HepG2 (cell line): ENCODE measurements at regions not wholly inside any gene's neighbourhood (a gene's known extent, or its start where the extent isn't known, plus 50 kb on each side); places are given as distances from the start of the nearest gene placed in this dataset.
"Not testable (repeated sequence)": the region's sequence is repeated elsewhere in the genome, so short reads cannot be mapped to it uniquely, and the experiment has no call there.

Experiments used
- ATAC-seq: fragments of 200-7000 bp; cut with Tn5 transposase; 3 replicates; pipeline ENCODE4 v1.9.1; 2020; ENCODE audit warnings: mild to moderate bottlenecking, moderate library complexity
- BruUV-seq: library from RNA; stranded (reverse); fragments of 400-500 nt; replicated peaks from 2 replicates; lab custom pipeline; 2021; lab: Mats Ljungman, UMichigan
- CTCF ChIA-PET: fragments of 300-600 bp; formaldehyde crosslinking; extraction: SDS; loops from one replicate; lab custom pipeline; 2021; ENCODE audit warnings: low total read pairs, inconsistent platforms, low intra/inter-chr PET ratio; lab: Yijun Ruan, JAX
- POLR2A ChIA-PET: fragments of 350-600 bp; sonication (Branson Sonifier 250); formaldehyde crosslinking; loops from one replicate; lab custom pipeline; 2020; ENCODE audit warnings: antibody characterized with exemption, inconsistent platforms; lab: Yijun Ruan, JAX
- DNase-seq: peaks from one replicate; pipeline ENCODE4 v3.0.0-alpha.2; 2015; ENCODE audit warnings: low spot score
- FAIRE-seq: peaks from 3 replicates; lab custom pipeline; 2011; peaks lifted over from hg19 to GRCh38; lab: Jason Lieb, UNC
- H2AFZ ChIP-seq: one replicate; pipeline ENCODE4 v1.6.1; 2011; ENCODE audit warnings: low read length, inconsistent platforms
- H3K27ac ChIP-seq: fragments of 300-600 bp; 3 replicates; pipeline ENCODE4 v1.8.0; 2011; ENCODE audit warnings: mixed run types, mild to moderate bottlenecking, mixed read lengths, low read length, inconsistent platforms; ENCODE audit not compliant: insufficient read depth; ENCODE audit errors: extremely low read length
- H3K27me3 ChIP-seq, 2 experiments: fragments of 200-600 bp in 1 of 2; 2 replicates in 1 of 2; 3 replicates in 1 of 2; pipeline versions ENCODE4 v1.6.0 to v1.8.0; 2011; ENCODE audit warnings: low read length in 2 of 2, mild to moderate bottlenecking in 2 of 2, moderate library complexity in 2 of 2, inconsistent platforms in 1 of 2; ENCODE audit not compliant: insufficient read depth in 2 of 2, control insufficient read depth in 1 of 2
- H3K36me3 ChIP-seq, 2 experiments: fragments of 200-600 bp in 1 of 2; replicated peaks in 1 of 2; 2 replicates in 1 of 2; 3 replicates in 1 of 2; pipeline versions ENCODE4 v1.5.1 to v1.8.0; 2011; ENCODE audit warnings: low read length in 2 of 2, inconsistent platforms in 1 of 2; ENCODE audit not compliant: insufficient read depth in 2 of 2, control insufficient read depth in 1 of 2
- H3K4me1 ChIP-seq: 2 replicates; pipeline ENCODE4 v1.5.1; 2012; ENCODE audit warnings: low read length, inconsistent platforms; ENCODE audit not compliant: insufficient read depth
- H3K4me2 ChIP-seq: 2 replicates; pipeline ENCODE4 v1.6.0; 2011; ENCODE audit warnings: low read depth, low read length, inconsistent platforms
- H3K4me3 ChIP-seq, 3 experiments: fragments of 200-600 bp in 1 of 3; sonication (generic), shearing (Covaris generic) in 1 of 3; replicated peaks in 1 of 3; 2 replicates each; pipeline ENCODE4 v1.5.1; 2011 to 2016; ENCODE audit warnings: low read length in 3 of 3, inconsistent platforms in 2 of 3, low read depth in 2 of 3, mild to moderate bottlenecking in 2 of 3, control low read depth in 1 of 3, mixed read lengths in 1 of 3; ENCODE audit not compliant: insufficient read depth in 1 of 3
- H3K79me2 ChIP-seq: one replicate; pipeline ENCODE4 v1.6.1; 2011; ENCODE audit warnings: low read length, inconsistent platforms; ENCODE audit not compliant: insufficient read depth
- H3K9ac ChIP-seq: 2 replicates; pipeline ENCODE4 v1.6.0; 2011; ENCODE audit warnings: mild to moderate bottlenecking, low read depth, low read length, inconsistent platforms; ENCODE audit not compliant: insufficient read depth
- H3K9me3 ChIP-seq: 2 replicates; pipeline ENCODE4 v1.5.1; 2012; ENCODE audit warnings: mild to moderate bottlenecking, low read length
- H4K20me1 ChIP-seq: 2 replicates; pipeline ENCODE4 v1.6.0; 2011; ENCODE audit warnings: inconsistent platforms, mild to moderate bottlenecking, low read length, moderate library complexity; ENCODE audit not compliant: insufficient read depth
- AHDC1 ChIP-seq: sonication (generic); formaldehyde crosslinking; IDR thresholded peaks from 2 replicates; pipeline ENCODE4 v1.5.1; 2020; ENCODE audit warnings: mild to moderate bottlenecking, missing genetic modification reagents, borderline replicate concordance
- FOSL2 ChIP-seq: sonication (generic); formaldehyde crosslinking; IDR thresholded peaks from 2 replicates; pipeline ENCODE4 v1.4.0; 2020; ENCODE audit warnings: missing genetic modification reagents
- SOX13 ChIP-seq, 3 experiments: fragments of 450-650 bp in 1 of 3; sonication (generic) in 1 of 3; formaldehyde crosslinking in 1 of 3; IDR thresholded peaks in 2 of 3; conservative IDR thresholded peaks in 1 of 3; 2 replicates each; pipeline versions ENCODE4 v1.5.0 to v1.6.1; 2016 to 2020; ENCODE audit warnings: antibody characterized with exemption in 1 of 3, mild to moderate bottlenecking in 1 of 3, missing compliant biosample characterization in 1 of 3, missing genetic modification reagents in 1 of 3, moderate library complexity in 1 of 3
- ZNF281 ChIP-seq: sonication (generic); formaldehyde crosslinking; IDR thresholded peaks from 2 replicates; pipeline ENCODE4 v1.4.0; 2020; ENCODE audit warnings: missing genetic modification reagents, borderline replicate concordance
- WGBS: methylation state at CpG from one replicate; pipeline ENCODE4 v1.1.6; 2017; ENCODE audit warnings: low lambda C conversion rate; 5-methylcytosine and 5-hydroxymethylcytosine counted together
- in situ Hi-C: cut with HindIII; loops from 2 replicates; pipeline ENCODE4 v1.10.0; 2017; ENCODE audit warnings: low pct_unique_long_range_greater_than_20kb; ENCODE audit not compliant: extremely low pct_ligation_motif_present
- intact Hi-C: fragments of 100-400 bp; cut with micrococcal nuclease; formaldehyde crosslinking; loops from one replicate; pipeline ENCODE4 v1.10.0; 2022; ENCODE audit not compliant: unreplicated experiment
- TF ChIP-seq, protein P1 (sequence below): IDR thresholded peaks from 2 replicates; pipeline ENCODE4 v1.4.0; 2020; ENCODE audit warnings: mild to moderate bottlenecking, missing genetic modification reagents

- TF ChIP-seq AHDC1 (CRISPR knock-in tag) (peak; percentile 37; the same call in 1 of the 2 replicates), FOSL2 (CRISPR knock-in tag) (peak; percentile 81)
These were observed 220.4 kb downstream of the OTOP1 start (continued) for GRCh38 chr4:4006356-4006755.

DNA sequence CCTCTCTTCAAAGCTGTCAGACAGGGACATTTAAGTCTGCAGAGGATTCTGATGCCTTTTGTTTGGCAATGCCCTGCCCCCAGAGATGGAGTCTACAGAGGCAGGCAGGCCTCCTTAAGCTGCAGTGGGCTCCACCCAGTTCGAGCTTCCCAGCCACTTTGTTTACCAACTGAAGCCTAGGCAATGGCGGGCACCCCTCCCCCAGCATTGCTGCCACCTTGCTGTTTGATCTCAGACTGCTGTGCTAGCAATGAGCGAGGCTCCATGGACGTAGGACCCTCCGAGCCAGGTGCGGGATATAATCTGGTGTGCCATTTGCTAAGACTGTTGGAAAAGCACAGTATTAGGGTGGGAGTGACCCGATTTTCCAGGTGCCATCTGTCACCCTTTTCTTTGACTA, 207.7 kb downstream of the OTOP1 start:
- H3K4me1 ChIP-seq; POLR2A ChIA-PET; FAIRE-seq; H3K9me3 ChIP-seq; BruUV-seq; H4K20me1 ChIP-seq; TF ChIP-seq SOX13 (IDR thresholded peaks at IDR 0.05): not testable (repeated sequence)
- TF ChIP-seq, protein P1, sequence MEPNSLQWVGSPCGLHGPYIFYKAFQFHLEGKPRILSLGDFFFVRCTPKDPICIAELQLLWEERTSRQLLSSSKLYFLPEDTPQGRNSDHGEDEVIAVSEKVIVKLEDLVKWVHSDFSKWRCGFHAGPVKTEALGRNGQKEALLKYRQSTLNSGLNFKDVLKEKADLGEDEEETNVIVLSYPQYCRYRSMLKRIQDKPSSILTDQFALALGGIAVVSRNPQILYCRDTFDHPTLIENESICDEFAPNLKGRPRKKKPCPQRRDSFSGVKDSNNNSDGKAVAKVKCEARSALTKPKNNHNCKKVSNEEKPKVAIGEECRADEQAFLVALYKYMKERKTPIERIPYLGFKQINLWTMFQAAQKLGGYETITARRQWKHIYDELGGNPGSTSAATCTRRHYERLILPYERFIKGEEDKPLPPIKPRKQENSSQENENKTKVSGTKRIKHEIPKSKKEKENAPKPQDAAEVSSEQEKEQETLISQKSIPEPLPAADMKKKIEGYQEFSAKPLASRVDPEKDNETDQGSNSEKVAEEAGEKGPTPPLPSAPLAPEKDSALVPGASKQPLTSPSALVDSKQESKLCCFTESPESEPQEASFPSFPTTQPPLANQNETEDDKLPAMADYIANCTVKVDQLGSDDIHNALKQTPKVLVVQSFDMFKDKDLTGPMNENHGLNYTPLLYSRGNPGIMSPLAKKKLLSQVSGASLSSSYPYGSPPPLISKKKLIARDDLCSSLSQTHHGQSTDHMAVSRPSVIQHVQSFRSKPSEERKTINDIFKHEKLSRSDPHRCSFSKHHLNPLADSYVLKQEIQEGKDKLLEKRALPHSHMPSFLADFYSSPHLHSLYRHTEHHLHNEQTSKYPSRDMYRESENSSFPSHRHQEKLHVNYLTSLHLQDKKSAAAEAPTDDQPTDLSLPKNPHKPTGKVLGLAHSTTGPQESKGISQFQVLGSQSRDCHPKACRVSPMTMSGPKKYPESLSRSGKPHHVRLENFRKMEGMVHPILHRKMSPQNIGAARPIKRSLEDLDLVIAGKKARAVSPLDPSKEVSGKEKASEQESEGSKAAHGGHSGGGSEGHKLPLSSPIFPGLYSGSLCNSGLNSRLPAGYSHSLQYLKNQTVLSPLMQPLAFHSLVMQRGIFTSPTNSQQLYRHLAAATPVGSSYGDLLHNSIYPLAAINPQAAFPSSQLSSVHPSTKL, result 0 out of 2 replicates have a peak, but pooled peaks have one; percentile 25
- TF ChIP-seq SOX13 (CRISPR knock-in tag; conservative IDR thresholded peaks at IDR 0.05 in 1 of 2, IDR thresholded peaks at IDR 0.05 in 1 of 2) (0 out of 4 replicates have a peak, but pooled peaks of 1 of the 2 experiments have one; percentile 13), ZNF281 (CRISPR knock-in tag) (peak; percentile 94)
- TF ChIP-seq, all 625 proteins: peak for 3; not testable (repeated sequence) for 622
- H3K4me2 ChIP-seq, result 0 out of 2 replicates have a peak overlapping the region, but pooled peaks have one; percentile 23
- WGBS, result 0% methylated on average over 1 of the region's 7 CpGs
- H3K27ac ChIP-seq, H3K36me3 ChIP-seq, in situ Hi-C loops, ATAC-seq, H3K79me2 ChIP-seq, H3K4me3 ChIP-seq, CTCF ChIA-PET, intact Hi-C loops, H2AFZ ChIP-seq, H3K27me3 ChIP-seq, H3K9ac ChIP-seq: not testable (repeated sequence)
- peak; percentile 23 for DNase-seq
